ENCODE measurements at regions not wholly inside any gene's neighbourhood (a gene's known extent, or its start where the extent isn't known, plus 50 kb on each side); places are given as distances from the start of the nearest gene placed in this dataset.

GRCh38 chr7:97346349-97346748 is 228.9 kb downstream of the SDHAF3 start:
- H3K27me3 ChIP-seq (ENCODE audit: control insufficient read depth, insufficient read depth, low read length): no peaks in the 10 kb centered on the region
- no peak overlapping the region for H3K4me3 ChIP-seq (ENCODE audit: low read depth, low read length)
- H3K36me3 ChIP-seq (ENCODE audit: control insufficient read depth, insufficient read depth, low read length): no peaks in the 10 kb centered on the region
- no peak for TF ChIP-seq CTCF (IDR thresholded peaks at IDR 0.05; ENCODE audit: insufficient read depth, low read length, poor library complexity, severe bottlenecking)
- DNase-seq (ENCODE audit: low read depth): no peak

GRCh38 chr7:97351488-97351887 is 234.0 kb downstream of the SDHAF3 start:
- Histone ChIP-seq H3K27me3 (ENCODE audit: control insufficient read depth, insufficient read depth, low read length) (no peaks in the 10 kb centered on the region), H3K4me3 (ENCODE audit: low read depth, low read length) (no peak overlapping the region), H3K36me3 (ENCODE audit: control insufficient read depth, insufficient read depth, low read length) (no peaks in the 10 kb centered on the region)
- no peak for TF ChIP-seq CTCF (IDR thresholded peaks at IDR 0.05; ENCODE audit: insufficient read depth, low read length, poor library complexity, severe bottlenecking)
- no peak for DNase-seq (ENCODE audit: low read depth)

- no peak for DNase-seq (ENCODE audit: low read depth)
- no peak overlapping the region for H3K4me3 ChIP-seq (ENCODE audit: low read depth, low read length)
- no peak for TF ChIP-seq CTCF (IDR thresholded peaks at IDR 0.05; ENCODE audit: insufficient read depth, low read length, poor library complexity, severe bottlenecking)
- no peaks in the 10 kb centered on the region for H3K27me3 ChIP-seq (ENCODE audit: control insufficient read depth, insufficient read depth, low read length)
- no peaks in the 10 kb centered on the region for H3K36me3 ChIP-seq (ENCODE audit: control insufficient read depth, insufficient read depth, low read length)
Observed at GRCh38 chr7:97357459-97357858, 240.0 kb downstream of the SDHAF3 start.

- TF ChIP-seq CTCF (IDR thresholded peaks at IDR 0.05; ENCODE audit: insufficient read depth, low read length, poor library complexity, severe bottlenecking): no peak
- no peak for DNase-seq (ENCODE audit: low read depth)
Observed at GRCh38 chr7:97372882-97373281, 255.4 kb downstream of the SDHAF3 start.

GRCh38 chr7:97373736-97374135 is 256.2 kb downstream of the SDHAF3 start:
- no peaks in the 10 kb centered on the region for H3K36me3 ChIP-seq (ENCODE audit: control insufficient read depth, insufficient read depth, low read length)
- DNase-seq (ENCODE audit: low read depth): no peak
- no peak overlapping the region for H3K4me3 ChIP-seq (ENCODE audit: low read depth, low read length)
- no peaks in the 10 kb centered on the region for H3K27me3 ChIP-seq (ENCODE audit: control insufficient read depth, insufficient read depth, low read length)
- no peak for TF ChIP-seq CTCF (IDR thresholded peaks at IDR 0.05; ENCODE audit: insufficient read depth, low read length, poor library complexity, severe bottlenecking)

More at GRCh38 chr7:97372882-97373281, 255.4 kb downstream of the SDHAF3 start:
- Histone ChIP-seq H3K4me3 (ENCODE audit: low read depth, low read length) (no peak overlapping the region), H3K27me3 (ENCODE audit: control insufficient read depth, insufficient read depth, low read length) (no peaks in the 10 kb centered on the region), H3K36me3 (ENCODE audit: control insufficient read depth, insufficient read depth, low read length) (no peaks in the 10 kb centered on the region)

GRCh38 chr7:97377713-97378112 is 260.2 kb downstream of the SDHAF3 start:
- no peak for TF ChIP-seq CTCF (IDR thresholded peaks at IDR 0.05; ENCODE audit: insufficient read depth, low read length, poor library complexity, severe bottlenecking)
- no peaks in the 10 kb centered on the region for H3K36me3 ChIP-seq (ENCODE audit: control insufficient read depth, insufficient read depth, low read length)
- no peaks in the 10 kb centered on the region for H3K27me3 ChIP-seq (ENCODE audit: control insufficient read depth, insufficient read depth, low read length)
- no peak overlapping the region for H3K4me3 ChIP-seq (ENCODE audit: low read depth, low read length)
- no peak for DNase-seq (ENCODE audit: low read depth)
